ENCODE measurements at regions not wholly inside any gene's neighbourhood (a gene's known extent, or its start where the extent isn't known, plus 50 kb on each side); places are given as distances from the start of the nearest gene placed in this dataset.

DNA sequence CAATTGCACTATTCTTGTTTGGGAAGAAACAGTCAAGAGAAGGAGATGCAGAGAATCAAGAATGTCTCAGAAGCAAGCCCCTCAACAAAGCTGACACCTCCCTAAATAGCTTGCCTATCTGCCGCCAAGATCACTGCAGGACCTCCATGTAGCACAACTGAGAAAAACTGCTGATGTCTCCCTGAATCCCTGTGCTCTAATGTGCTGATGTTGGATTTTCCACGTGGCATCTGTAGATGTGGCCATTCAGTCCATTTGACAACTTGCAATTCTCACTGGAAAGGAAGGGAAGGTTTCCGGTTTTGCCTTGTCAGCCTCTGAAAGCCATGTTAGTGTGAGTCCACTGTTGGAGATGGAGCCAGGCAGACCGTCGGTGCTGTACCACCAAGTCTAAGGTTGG is 374.0 kb downstream of the DIRAS2 start:
- H3K4me3 ChIP-seq (ENCODE audit: low read length) = no peak overlapping the region
- no peaks in the 10 kb centered on the region for H3K4me1 ChIP-seq (ENCODE audit: control insufficient read depth, insufficient read depth, low read length)
- H3K36me3 ChIP-seq (ENCODE audit: control insufficient read depth, insufficient read depth, low read length) = no peaks in the 10 kb centered on the region
- no peak overlapping the region for H3K9ac ChIP-seq (ENCODE audit: low read length)
- H3K9me3 ChIP-seq (ENCODE audit: control insufficient read depth, low read length) = no peaks in the 10 kb centered on the region
- no peaks in the 10 kb centered on the region for H3K27me3 ChIP-seq (ENCODE audit: control insufficient read depth, insufficient read depth, low read length)

- Histone ChIP-seq H3K4me3 (ENCODE audit: low read length) (no peak overlapping the region), H3K4me1 (ENCODE audit: control insufficient read depth, insufficient read depth, low read length) (no peaks in the 10 kb centered on the region), H3K27me3 (ENCODE audit: control insufficient read depth, insufficient read depth, low read length) (no peaks in the 10 kb centered on the region), H3K9me3 (ENCODE audit: control insufficient read depth, low read length) (no peaks in the 10 kb centered on the region), H3K36me3 (ENCODE audit: control insufficient read depth, insufficient read depth, low read length) (no peaks in the 10 kb centered on the region), H3K9ac (ENCODE audit: low read length) (no peak overlapping the region)
Observed at GRCh38 chr9:90271707-90272106, 370.9 kb downstream of the DIRAS2 start.

DNA sequence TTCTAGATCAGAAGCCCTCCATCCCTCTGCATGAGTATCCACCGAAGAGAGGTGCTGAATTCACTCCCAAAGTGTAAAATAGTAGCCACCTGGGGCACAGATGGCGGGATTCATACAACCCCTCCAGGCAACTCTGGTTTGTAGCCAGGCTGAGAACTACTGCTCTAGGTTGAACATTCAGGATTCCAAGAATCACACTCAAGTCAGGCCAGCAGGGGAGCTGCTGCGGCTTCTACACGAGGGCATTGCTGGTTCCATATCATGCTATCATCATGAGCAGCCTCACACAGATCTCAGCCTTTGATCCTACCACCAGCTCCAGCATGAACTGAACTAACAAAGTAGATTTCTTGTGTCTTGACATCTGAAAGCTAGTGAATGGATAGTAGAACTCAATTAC is 367.9 kb downstream of the DIRAS2 start:
- Histone ChIP-seq H3K4me3 (ENCODE audit: low read length) (no peak overlapping the region), H3K36me3 (ENCODE audit: control insufficient read depth, insufficient read depth, low read length) (no peaks in the 10 kb centered on the region), H3K4me1 (ENCODE audit: control insufficient read depth, insufficient read depth, low read length) (no peaks in the 10 kb centered on the region), H3K9me3 (ENCODE audit: control insufficient read depth, low read length) (no peaks in the 10 kb centered on the region), H3K27me3 (ENCODE audit: control insufficient read depth, insufficient read depth, low read length) (no peaks in the 10 kb centered on the region), H3K9ac (ENCODE audit: low read length) (no peak overlapping the region)

DNA sequence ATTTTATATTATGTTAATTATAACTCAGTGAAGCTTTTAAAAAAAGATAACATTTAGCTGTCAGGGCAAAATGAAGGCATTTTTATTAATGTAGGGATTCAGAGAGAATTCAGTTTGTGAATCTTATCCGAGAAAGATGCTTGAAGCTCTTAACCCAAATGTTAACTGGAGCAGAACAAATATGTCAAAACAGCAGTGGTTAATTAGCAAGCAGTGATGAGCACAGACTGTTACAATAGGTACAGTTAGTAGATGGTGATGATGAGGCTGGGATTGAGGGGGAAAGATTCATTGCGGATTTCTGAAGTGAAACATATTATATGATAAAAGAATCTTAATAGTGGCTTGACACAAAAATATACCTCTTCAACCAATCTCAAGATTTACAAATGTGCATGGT is 356.7 kb downstream of the DIRAS2 start:
- Histone ChIP-seq H3K4me1 (ENCODE audit: control insufficient read depth, insufficient read depth, low read length) (no peaks in the 10 kb centered on the region), H3K9me3 (ENCODE audit: control insufficient read depth, low read length) (no peaks in the 10 kb centered on the region), H3K4me3 (ENCODE audit: low read length) (no peak overlapping the region), H3K9ac (ENCODE audit: low read length) (no peak overlapping the region), H3K27me3 (ENCODE audit: control insufficient read depth, insufficient read depth, low read length) (no peaks in the 10 kb centered on the region), H3K36me3 (ENCODE audit: control insufficient read depth, insufficient read depth, low read length) (no peaks in the 10 kb centered on the region)

DNA sequence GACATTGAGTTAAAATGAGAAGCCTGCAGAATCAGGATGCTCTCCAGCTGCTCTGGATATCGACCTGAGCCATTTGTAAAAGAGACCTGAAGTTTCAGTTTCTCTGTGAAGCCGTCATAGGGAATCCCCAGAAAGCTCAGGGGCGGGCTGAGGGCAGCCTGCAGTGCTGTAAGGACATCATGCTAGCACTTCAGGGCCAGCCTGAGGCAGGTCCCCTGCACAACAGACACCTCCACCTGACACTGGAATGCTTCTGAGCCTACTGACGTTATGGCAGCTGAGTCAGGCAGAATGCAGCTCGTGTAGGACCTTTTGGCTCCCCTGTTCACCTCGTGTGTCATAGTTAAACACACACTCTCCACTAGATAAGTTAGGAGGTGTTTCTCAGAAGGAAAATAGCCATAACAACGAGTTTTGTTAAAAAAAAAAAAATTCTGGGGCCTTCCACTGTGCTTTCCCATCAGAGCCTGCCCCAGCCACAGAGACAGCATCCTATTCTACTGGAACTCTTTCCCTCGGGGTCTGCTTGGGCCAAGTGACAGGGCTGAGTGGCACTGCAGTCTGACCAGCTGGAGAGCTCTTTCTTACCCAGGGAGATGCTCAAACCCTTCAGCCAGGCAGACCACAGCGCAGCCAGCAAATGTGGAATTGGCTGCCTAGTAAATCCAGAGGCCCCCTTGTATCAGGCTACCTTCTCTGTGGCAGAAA is 354.9 kb downstream of the DIRAS2 start:
- Histone ChIP-seq H3K4me1 (ENCODE audit: control insufficient read depth, insufficient read depth, low read length) (no peaks in the 10 kb centered on the region), H3K9me3 (ENCODE audit: control insufficient read depth, low read length) (no peaks in the 10 kb centered on the region), H3K36me3 (ENCODE audit: control insufficient read depth, insufficient read depth, low read length) (no peaks in the 10 kb centered on the region), H3K9ac (ENCODE audit: low read length) (no peak overlapping the region), H3K4me3 (ENCODE audit: low read length) (no peak overlapping the region), H3K27me3 (ENCODE audit: control insufficient read depth, insufficient read depth, low read length) (peaks cover 3% of the 10 kb centered on the region)

- Histone ChIP-seq H3K36me3 (ENCODE audit: control insufficient read depth, insufficient read depth, low read length) (no peaks in the 10 kb centered on the region), H3K4me3 (ENCODE audit: low read length) (no peak overlapping the region), H3K9me3 (ENCODE audit: control insufficient read depth, low read length) (no peaks in the 10 kb centered on the region), H3K9ac (ENCODE audit: low read length) (no peak overlapping the region), H3K27me3 (ENCODE audit: control insufficient read depth, insufficient read depth, low read length) (peaks cover 3% of the 10 kb centered on the region), H3K4me1 (ENCODE audit: control insufficient read depth, insufficient read depth, low read length) (no peaks in the 10 kb centered on the region)
Observed at GRCh38 chr9:90288275-90288639, 354.4 kb downstream of the DIRAS2 start.

- Histone ChIP-seq H3K4me1 (ENCODE audit: control insufficient read depth, insufficient read depth, low read length) (no peaks in the 10 kb centered on the region), H3K27me3 (ENCODE audit: control insufficient read depth, insufficient read depth, low read length) (peaks cover 3% of the 10 kb centered on the region), H3K4me3 (ENCODE audit: low read length) (no peak overlapping the region), H3K9me3 (ENCODE audit: control insufficient read depth, low read length) (no peaks in the 10 kb centered on the region), H3K9ac (ENCODE audit: low read length) (no peak overlapping the region), H3K36me3 (ENCODE audit: control insufficient read depth, insufficient read depth, low read length) (no peaks in the 10 kb centered on the region)
Observed at GRCh38 chr9:90290716-90291485, 351.7 kb downstream of the DIRAS2 start.

DNA sequence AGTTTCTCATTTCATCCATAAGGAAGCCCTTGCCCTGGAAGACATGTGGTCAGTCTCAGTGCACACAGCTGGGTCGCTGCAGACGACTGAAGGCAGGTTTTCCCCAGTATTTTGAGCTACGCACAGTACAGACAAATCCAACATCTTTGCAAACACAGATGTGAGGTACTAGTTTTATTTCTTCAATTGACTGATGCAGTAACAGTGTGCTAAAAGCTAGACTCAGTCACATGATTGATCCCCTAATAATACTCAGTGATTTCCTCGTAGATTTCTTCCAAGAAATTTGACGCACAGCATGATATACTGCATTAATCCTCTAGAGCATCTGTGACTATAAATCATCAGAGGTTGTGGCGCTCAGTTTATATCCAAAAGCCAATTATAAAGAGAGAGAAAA is 346.1 kb downstream of the DIRAS2 start:
- Histone ChIP-seq H3K9ac (ENCODE audit: low read length) (no peak overlapping the region), H3K36me3 (ENCODE audit: control insufficient read depth, insufficient read depth, low read length) (no peaks in the 10 kb centered on the region), H3K27me3 (ENCODE audit: control insufficient read depth, insufficient read depth, low read length) (peaks cover 3% of the 10 kb centered on the region), H3K4me3 (ENCODE audit: low read length) (no peak overlapping the region), H3K9me3 (ENCODE audit: control insufficient read depth, low read length) (no peaks in the 10 kb centered on the region), H3K4me1 (ENCODE audit: control insufficient read depth, insufficient read depth, low read length) (peaks cover 5% of the 10 kb centered on the region)

- H3K4me1 ChIP-seq (ENCODE audit: control insufficient read depth, insufficient read depth, low read length) = peaks cover 5% of the 10 kb centered on the region
- H3K9me3 ChIP-seq (ENCODE audit: control insufficient read depth, low read length) = no peaks in the 10 kb centered on the region
- no peaks in the 10 kb centered on the region for H3K36me3 ChIP-seq (ENCODE audit: control insufficient read depth, insufficient read depth, low read length)
- no peak overlapping the region for H3K4me3 ChIP-seq (ENCODE audit: low read length)
- H3K27me3 ChIP-seq (ENCODE audit: control insufficient read depth, insufficient read depth, low read length) = no peaks in the 10 kb centered on the region
- no peak overlapping the region for H3K9ac ChIP-seq (ENCODE audit: low read length)
Observed at GRCh38 chr9:90299968-90300367, 342.7 kb downstream of the DIRAS2 start.

- Histone ChIP-seq H3K9ac (ENCODE audit: low read length) (no peak overlapping the region), H3K4me3 (ENCODE audit: low read length) (no peak overlapping the region), H3K27me3 (ENCODE audit: control insufficient read depth, insufficient read depth, low read length) (no peaks in the 10 kb centered on the region), H3K36me3 (ENCODE audit: control insufficient read depth, insufficient read depth, low read length) (no peaks in the 10 kb centered on the region), H3K9me3 (ENCODE audit: control insufficient read depth, low read length) (no peaks in the 10 kb centered on the region), H3K4me1 (ENCODE audit: control insufficient read depth, insufficient read depth, low read length) (peaks cover 5% of the 10 kb centered on the region)
Observed at GRCh38 chr9:90300611-90301276, 341.9 kb downstream of the DIRAS2 start.

DNA sequence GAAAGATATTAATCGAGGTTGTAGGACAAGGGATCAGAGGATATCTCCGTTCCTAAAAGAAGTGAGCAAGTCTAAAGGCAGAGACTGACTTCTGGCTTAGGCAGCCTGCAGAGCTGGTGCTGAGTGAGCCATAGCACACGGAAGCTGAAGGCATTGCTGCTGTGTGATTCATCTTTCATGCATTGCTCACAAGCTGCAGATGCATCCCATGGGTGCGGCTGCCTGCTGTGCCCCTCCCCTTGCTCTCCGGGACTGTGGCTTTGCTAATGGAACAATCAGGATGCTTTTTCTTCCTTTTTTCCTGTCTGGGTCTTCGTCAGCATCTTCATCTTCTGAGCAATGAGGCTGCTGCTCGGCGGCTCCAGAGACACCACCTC is 341.4 kb downstream of the DIRAS2 start:
- H3K9me3 ChIP-seq (ENCODE audit: control insufficient read depth, low read length) = no peaks in the 10 kb centered on the region
- H3K4me1 ChIP-seq (ENCODE audit: control insufficient read depth, insufficient read depth, low read length) = peaks cover 5% of the 10 kb centered on the region
- no peaks in the 10 kb centered on the region for H3K27me3 ChIP-seq (ENCODE audit: control insufficient read depth, insufficient read depth, low read length)
- H3K36me3 ChIP-seq (ENCODE audit: control insufficient read depth, insufficient read depth, low read length) = no peaks in the 10 kb centered on the region
- H3K9ac ChIP-seq (ENCODE audit: low read length) = no peak overlapping the region
- no peak overlapping the region for H3K4me3 ChIP-seq (ENCODE audit: low read length)

GRCh38 chr9:90303655-90304054 is 339.0 kb downstream of the DIRAS2 start:
- H3K4me3 ChIP-seq (ENCODE audit: low read length) = no peak overlapping the region
- H3K9me3 ChIP-seq (ENCODE audit: control insufficient read depth, low read length) = no peaks in the 10 kb centered on the region
- no peaks in the 10 kb centered on the region for H3K27me3 ChIP-seq (ENCODE audit: control insufficient read depth, insufficient read depth, low read length)
- no peak overlapping the region for H3K9ac ChIP-seq (ENCODE audit: low read length)
- peaks cover 5% of the 10 kb centered on the region for H3K4me1 ChIP-seq (ENCODE audit: control insufficient read depth, insufficient read depth, low read length)
- no peaks in the 10 kb centered on the region for H3K36me3 ChIP-seq (ENCODE audit: control insufficient read depth, insufficient read depth, low read length)
